SK-N-MC (cell line): ENCODE measurements at regions not wholly inside any gene's neighbourhood (a gene's known extent, or its start where the extent isn't known, plus 50 kb on each side); places are given as distances from the start of the nearest gene placed in this dataset.

ENCODE experiments used
- DNase-seq: peaks from one replicate; pipeline ENCODE4 v3.0.0-alpha.2; 2011; ENCODE audit warnings: low read depth, low spot score
- H3K27ac ChIP-seq: fragments of 200-600 bp; sonication (generic); 2 replicates; pipeline ENCODE4 v1.5.1; 2016; ENCODE audit warnings: mixed run types
- H3K36me3 ChIP-seq: fragments of 200-600 bp; sonication (generic); 2 replicates; pipeline ENCODE4 v1.6.1; 2017; ENCODE audit warnings: antibody characterized with exemption, low read length, mixed read lengths; ENCODE audit not compliant: insufficient read depth
- H3K4me3 ChIP-seq: fragments of 200-600 bp; sonication (generic); 2 replicates; pipeline ENCODE4 v1.5.1; 2016
- H3K9ac ChIP-seq: fragments of 200-600 bp; sonication (generic); 2 replicates; pipeline ENCODE4 v1.8.0; 2017; ENCODE audit warnings: mixed run types, mixed read lengths; ENCODE audit not compliant: insufficient read length
- H3K9me3 ChIP-seq: fragments of 200-600 bp; sonication (generic); 2 replicates; pipeline ENCODE4 v1.6.1; 2017; ENCODE audit warnings: low read depth, mild to moderate bottlenecking, antibody characterized with exemption, low read length, moderate library complexity, mixed read lengths
- EZH2 ChIP-seq: fragments of 200-600 bp; sonication (generic); IDR thresholded peaks from one replicate; pipeline ENCODE4 v1.6.1; 2017; ENCODE audit warnings: antibody characterized with exemption
- FOXP2 ChIP-seq: optimal IDR thresholded peaks from 2 replicates; pipeline ENCODE3; 2011; ENCODE audit warnings: mild to moderate bottlenecking, moderate library complexity; ENCODE audit not compliant: insufficient read depth; ENCODE audit errors: extremely low read length, control extremely low read depth
- POLR2AphosphoS5 ChIP-seq: IDR thresholded peaks from 2 replicates; pipeline ENCODE4 v1.6.1; 2012; ENCODE audit warnings: mild to moderate bottlenecking, low read depth, low read length, borderline replicate concordance

GRCh38 chr7:22563032-22563501 lies 63.1 kb upstream of the STEAP1B start:
- TF ChIP-seq POLR2AphosphoS5 (no peak), EZH2 (no peak), FOXP2 (no peak)
- no peaks in the 10 kb centered on the region for H3K9me3 ChIP-seq
- no peak overlapping the region for H3K27ac ChIP-seq
- H3K36me3 ChIP-seq: no peaks in the 10 kb centered on the region
- no peak overlapping the region for H3K9ac ChIP-seq
- H3K4me3 ChIP-seq: no peak overlapping the region
- DNase-seq: no peak

DNA sequence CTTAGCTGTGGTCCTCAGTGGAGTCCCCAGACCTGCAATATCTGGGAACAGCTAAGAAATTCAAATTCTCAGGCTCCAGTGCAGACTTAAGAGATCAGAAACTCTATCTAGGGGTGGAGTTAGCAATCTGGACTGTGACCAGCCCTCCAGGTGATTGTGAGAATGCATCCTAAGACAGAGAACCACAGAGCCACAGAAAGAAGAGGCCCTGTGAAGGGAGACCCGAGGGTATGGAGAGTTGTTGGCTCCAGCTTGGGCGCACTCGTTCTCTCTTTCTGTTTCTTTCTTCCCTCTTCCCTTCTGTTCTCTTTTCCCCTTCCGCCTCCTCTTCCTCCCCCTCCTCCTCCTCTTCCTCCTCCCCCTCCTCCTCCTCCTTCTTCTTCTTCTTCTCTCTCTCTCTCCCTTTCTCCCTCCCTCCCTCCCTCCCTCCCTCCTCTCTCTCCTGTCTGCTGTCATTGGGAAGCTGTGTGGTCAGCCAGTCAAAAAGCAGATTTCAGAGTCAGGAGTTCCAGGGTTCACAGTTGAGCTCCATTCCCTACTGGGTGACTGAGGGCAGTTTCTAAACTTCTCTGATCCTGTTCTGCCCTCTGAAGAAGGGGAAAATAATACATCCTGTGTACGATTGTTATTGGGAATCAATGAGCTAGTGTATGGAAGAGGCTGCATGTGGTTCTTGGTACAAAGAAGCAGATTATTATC lies 62.1 kb upstream of the STEAP1B start:
- DNase-seq: no peak
- no peak overlapping the region for H3K4me3 ChIP-seq

GRCh38 chr7:22561321-22561811 lies 61.4 kb upstream of the STEAP1B start:
- Histone ChIP-seq H3K4me3 (no peak overlapping the region), H3K36me3 (no peaks in the 10 kb centered on the region), H3K27ac (no peak overlapping the region), H3K9ac (no peak overlapping the region), H3K9me3 (no peaks in the 10 kb centered on the region)
- no peak for TF ChIP-seq EZH2
- TF ChIP-seq FOXP2: no peak
- TF ChIP-seq POLR2AphosphoS5: no peak
- no peak for DNase-seq

More for the DNA sequence above, 62.1 kb upstream of the STEAP1B start:
- Histone ChIP-seq H3K9me3 (no peaks in the 10 kb centered on the region), H3K36me3 (no peaks in the 10 kb centered on the region), H3K9ac (no peak overlapping the region), H3K27ac (no peak overlapping the region)
- TF ChIP-seq POLR2AphosphoS5 (no peak), EZH2 (no peak), FOXP2 (no peak)

DNA sequence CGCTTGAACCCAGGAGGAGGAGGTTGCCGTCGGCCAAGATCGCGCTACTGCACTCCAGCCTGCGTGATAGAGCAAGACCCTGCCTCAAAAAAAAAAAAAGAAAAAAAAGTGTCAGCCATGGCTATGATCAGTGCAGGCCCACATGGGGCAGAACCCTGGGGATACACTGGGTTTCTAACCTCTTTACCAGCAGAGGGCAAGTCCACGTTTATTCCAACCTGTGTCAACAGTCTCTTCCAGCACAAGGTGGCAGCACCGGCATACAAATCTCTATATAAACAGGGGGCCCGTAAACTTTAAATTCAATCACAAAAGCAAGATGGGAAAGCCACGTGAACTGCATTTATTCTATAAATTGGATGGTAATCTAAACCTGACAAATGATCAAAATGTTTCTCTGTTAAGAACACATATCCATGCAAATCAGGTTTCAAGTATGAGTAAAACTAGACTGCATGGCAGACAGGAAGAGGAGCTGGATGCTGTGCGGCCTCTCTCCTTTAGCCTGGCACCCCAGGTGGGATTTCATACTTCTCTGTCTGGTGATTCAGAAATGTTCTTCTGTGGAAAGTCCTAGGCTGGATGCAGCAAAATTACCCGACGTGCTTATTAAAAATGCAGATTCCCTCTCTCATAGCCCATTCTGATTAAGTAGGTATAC lies 60.0 kb upstream of the STEAP1B start:
- TF ChIP-seq EZH2 (no peak), FOXP2 (no peak), POLR2AphosphoS5 (no peak)
- no peak overlapping the region for H3K9ac ChIP-seq

GRCh38 chr7:22557167-22557566 lies 57.2 kb upstream of the STEAP1B start:
- TF ChIP-seq EZH2 (no peak), FOXP2 (no peak)
- Histone ChIP-seq H3K27ac (no peak overlapping the region), H3K9me3 (no peaks in the 10 kb centered on the region), H3K4me3 (no peak overlapping the region), H3K9ac (no peak overlapping the region), H3K36me3 (no peaks in the 10 kb centered on the region)
- no peak for DNase-seq

More for the DNA sequence above, 60.0 kb upstream of the STEAP1B start:
- no peaks in the 10 kb centered on the region for H3K36me3 ChIP-seq
- no peaks in the 10 kb centered on the region for H3K9me3 ChIP-seq
- no peak overlapping the region for H3K27ac ChIP-seq
- peak; percentile 51 for DNase-seq
- no peak overlapping the region for H3K4me3 ChIP-seq

DNA sequence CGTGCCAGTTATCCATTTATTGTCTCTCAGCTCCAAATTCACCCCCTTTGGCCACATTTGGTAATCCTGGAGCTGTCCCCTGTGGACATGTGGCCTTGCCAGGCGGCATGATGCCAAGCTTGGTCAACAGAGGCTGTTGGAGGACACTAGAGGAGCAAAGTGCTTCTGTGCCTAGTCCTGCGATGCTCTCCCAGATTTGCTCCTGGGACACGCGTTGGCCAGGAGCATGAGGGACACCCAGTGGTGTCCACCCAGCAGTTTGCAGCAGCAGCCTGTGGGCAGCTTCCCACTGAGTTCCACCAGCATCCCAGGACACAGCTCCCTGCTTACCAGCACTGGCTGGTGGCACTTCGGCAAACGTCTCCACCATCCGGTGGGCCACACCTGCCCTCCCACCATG lies 55.5 kb upstream of the STEAP1B start:
- H3K9me3 ChIP-seq: no peaks in the 10 kb centered on the region
- no peaks in the 10 kb centered on the region for H3K36me3 ChIP-seq
- no peak for DNase-seq
- H3K9ac ChIP-seq: no peak overlapping the region
- no peak overlapping the region for H3K27ac ChIP-seq
- H3K4me3 ChIP-seq: no peak overlapping the region
- no peak for TF ChIP-seq POLR2AphosphoS5
- TF ChIP-seq FOXP2: no peak
- TF ChIP-seq EZH2: no peak

GRCh38 chr7:22554184-22554583 lies 54.2 kb upstream of the STEAP1B start:
- Histone ChIP-seq H3K9ac (no peak overlapping the region), H3K9me3 (no peaks in the 10 kb centered on the region), H3K36me3 (no peaks in the 10 kb centered on the region), H3K27ac (no peak overlapping the region), H3K4me3 (no peak overlapping the region)
- TF ChIP-seq POLR2AphosphoS5 (no peak), FOXP2 (no peak), EZH2 (no peak)
- no peak for DNase-seq

- H3K27ac ChIP-seq: no peak overlapping the region
- TF ChIP-seq POLR2AphosphoS5 (no peak), FOXP2 (no peak), EZH2 (no peak)
- H3K36me3 ChIP-seq: no peaks in the 10 kb centered on the region
- no peak overlapping the region for H3K4me3 ChIP-seq
- H3K9ac ChIP-seq: no peak overlapping the region
- no peaks in the 10 kb centered on the region for H3K9me3 ChIP-seq
- no peak for DNase-seq
Observed at GRCh38 chr7:22551768-22552513, 52.0 kb upstream of the STEAP1B start.
